HG03108 (cell line): ENCODE measurements at regions not wholly inside any gene's neighbourhood (a gene's known extent, or its start where the extent isn't known, plus 50 kb on each side); places are given as distances from the start of the nearest gene placed in this dataset.

Source experiments
- ATAC-seq: cut with Tn5 transposase; IDR thresholded peaks from one replicate; pipeline ENCODE4 v1.9.1; 2021; ENCODE audit warnings: moderate library complexity; ENCODE audit not compliant: unreplicated experiment

DNA sequence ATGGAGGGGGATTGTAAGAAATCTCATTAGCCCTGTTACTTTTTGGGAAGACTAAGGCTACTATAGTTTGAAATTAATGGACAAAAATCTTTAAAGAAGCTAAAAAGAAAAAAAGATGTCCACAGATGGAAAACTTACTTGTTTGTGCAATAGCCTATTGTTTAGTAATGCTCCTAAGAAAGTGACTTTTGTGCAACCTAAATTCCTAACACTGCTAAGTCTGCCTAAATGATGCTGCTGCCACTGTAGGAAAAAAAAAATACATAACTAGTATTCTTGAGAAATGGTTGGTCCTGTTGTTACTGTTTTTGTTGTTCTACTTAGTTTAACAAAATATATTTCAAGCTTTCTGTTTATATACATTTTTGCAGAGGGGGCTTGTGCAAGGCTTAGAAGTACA, 108.2 kb upstream of the NR3C1 start:
- ATAC-seq: no peak

GRCh38 chr5:143509758-143510221, 106.3 kb upstream of the NR3C1 start:
- peak; percentile 85 for ATAC-seq

DNA sequence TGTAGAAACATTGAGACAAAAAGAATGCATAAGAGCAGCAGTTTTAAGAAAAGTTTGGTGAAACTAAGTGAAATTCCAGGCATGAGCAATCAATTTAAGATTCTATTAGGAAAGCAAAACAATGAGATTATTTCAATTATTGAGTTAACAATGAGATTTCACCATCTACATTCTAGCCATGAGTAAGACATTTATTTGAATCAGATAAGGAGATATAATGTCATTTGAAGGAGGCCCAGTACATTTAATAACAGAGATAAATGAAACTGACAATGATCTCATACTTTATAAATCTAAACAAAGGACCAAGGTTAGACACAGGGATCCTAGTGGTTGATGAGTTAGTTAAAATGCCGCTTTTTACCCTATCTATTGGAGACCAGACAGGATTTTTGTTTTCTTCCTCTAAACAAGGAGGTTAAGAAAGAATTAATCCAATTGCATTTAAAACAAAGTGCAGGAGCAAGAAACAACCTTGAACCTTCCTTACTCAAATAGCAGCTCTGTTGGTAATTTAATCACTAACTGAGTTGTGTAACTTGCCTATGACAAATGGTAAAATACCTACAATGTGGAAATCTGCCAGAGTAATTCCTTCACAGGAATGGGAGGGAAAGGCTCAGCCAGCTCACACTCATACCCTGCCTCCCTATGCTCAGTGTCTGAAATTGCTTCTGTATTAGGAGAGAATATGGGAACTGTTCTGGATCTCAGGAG, 103.5 kb upstream of the NR3C1 start:
- no peak for ATAC-seq

- ATAC-seq: no peak
Measured at GRCh38 chr5:143505934-143506333, 102.4 kb upstream of the NR3C1 start.

DNA sequence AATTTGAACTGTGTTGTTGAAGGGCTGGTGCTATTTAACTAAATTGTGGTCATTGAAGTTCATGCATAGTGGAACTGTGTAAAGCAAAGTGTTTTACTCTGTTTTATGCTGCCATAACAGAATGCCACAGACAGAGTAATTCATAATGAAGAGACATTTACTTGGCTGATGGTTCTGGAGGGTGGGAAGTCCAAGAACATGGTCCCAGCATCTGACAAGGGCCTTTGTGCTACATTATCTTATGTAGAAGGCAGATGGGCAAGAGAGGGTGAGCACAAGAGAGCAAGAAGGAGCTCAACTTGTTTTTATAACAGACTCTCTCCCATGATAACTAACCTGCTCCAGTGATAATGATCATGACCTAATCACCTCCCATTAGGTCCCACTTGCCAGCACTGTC, 101.9 kb upstream of the NR3C1 start:
- no peak for ATAC-seq

DNA sequence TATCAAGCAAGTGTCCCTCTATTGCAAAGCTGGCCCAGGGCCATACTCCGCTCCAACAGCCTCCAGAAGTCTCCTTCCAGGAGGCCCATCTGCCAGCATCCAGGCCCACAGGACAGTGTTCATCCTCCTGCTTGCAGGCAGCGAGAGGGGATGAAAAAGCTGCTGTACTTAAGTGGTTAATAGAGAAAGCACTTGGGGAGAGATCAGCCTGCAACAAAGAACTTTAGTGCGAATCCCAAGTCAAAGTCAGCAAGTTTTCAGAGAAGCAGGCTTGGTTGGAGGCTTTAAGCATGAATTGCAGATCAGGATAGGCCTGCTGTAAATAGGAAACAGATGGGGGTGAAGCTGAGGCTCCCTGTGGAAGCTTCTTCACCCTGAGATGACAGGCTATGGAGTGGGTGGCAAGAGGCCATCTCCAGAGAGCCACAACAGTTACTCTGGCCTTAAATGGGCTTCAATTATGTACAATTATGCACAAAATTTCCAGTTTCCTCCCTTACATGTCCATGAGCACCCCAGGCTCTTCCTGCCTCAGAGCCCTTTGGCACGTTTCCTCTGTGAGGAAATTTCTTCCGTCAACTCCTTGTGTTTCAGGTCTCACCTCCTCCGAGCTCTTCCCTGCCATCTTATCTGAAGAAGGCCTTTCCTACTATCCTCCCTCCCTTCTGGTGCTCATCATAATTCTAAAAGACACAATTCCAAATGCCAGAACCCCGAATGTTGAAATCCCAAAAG, 98.0 kb upstream of the NR3C1 start:
- no peak for ATAC-seq

DNA sequence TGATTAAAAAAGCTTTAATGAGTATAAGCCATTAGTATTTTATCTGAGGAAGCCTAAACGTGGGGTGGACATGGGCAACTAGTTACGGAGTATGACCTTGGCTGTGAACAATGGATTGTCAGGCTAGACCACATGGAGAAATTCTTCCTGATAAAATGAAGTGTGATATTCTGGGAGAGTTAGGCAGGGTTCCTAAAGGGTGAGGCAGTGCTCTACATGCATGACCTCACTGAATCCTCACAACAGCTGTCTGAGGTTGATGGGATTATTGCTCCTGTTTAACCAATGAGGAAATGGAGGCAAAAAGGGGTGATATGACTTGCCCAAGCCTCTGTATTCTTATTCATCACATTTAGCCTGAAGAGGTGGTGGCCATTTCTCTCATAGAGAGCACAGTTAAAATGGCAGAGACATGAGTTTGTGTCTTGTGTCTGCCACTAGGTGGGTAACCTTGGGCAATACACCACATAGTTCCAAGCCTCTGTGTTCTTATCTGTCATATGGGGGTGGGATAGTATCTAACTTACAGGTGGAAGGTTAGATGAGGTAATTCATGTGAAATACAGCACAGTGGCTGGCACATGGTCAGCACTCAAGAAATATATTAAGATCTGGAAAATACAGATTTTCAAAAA, 96.1 kb upstream of the NR3C1 start:
- no peak for ATAC-seq

GRCh38 chr5:143498821-143499220, 95.3 kb upstream of the NR3C1 start:
- ATAC-seq: no peak

DNA sequence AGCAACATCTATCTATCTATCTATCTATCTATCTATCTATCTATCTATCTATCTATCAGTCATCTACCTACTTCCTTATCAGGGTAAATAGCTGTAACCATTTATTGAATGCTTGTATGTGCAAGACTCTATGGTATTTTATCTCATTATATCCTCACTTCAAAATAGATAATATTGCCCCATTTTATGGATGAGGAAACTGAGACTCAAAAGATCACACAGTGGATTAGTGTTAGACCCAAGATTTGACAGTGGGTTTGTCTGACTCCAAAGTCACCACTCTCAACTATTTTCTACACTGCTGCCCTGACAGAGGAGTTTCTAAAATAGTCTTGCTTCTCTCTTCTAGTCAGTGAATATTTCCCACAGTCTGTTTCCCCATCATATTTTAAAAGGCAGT, 94.3 kb upstream of the NR3C1 start:
- no peak for ATAC-seq

DNA sequence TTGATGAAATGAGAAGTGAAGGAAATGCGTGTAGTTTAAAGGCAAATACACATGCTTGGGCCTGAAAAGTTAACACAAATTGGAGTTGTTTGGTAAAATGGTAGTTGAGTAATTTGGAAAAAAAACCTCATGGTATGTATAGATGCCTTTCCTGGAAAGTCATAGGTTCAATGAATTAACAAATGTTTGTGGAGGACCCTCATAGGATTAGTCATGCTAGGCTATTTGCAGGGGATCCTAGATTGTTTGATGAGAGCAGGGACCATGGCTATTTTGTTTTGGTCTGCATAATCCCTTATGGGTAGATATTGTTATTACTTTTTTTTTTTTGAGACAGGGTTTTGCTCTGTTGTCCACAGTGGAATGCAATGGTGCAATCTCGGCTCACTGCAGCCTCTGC, 93.5 kb upstream of the NR3C1 start:
- ATAC-seq: no peak

DNA sequence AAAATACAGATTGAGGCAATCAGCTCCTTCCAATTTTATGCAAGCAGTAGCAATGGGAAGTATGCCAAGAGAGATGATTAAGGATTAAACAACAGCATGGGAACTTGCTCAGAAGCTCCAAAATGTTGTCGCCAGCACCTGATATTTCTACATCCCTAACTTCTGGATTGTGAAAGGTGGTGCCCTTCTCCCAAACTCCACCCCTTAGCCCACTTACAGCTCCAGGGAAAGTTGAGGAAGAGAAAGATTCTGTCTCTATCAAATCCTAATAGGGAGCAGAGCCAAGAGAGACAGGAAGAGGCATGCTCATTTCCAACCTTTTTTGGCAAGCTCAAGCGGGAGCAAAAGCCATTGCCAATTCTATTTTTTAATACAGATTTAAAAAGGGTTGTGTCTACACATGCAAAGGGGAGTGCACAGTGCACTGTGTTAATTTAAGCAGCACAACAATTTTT, 92.4 kb upstream of the NR3C1 start:
- no peak for ATAC-seq

DNA sequence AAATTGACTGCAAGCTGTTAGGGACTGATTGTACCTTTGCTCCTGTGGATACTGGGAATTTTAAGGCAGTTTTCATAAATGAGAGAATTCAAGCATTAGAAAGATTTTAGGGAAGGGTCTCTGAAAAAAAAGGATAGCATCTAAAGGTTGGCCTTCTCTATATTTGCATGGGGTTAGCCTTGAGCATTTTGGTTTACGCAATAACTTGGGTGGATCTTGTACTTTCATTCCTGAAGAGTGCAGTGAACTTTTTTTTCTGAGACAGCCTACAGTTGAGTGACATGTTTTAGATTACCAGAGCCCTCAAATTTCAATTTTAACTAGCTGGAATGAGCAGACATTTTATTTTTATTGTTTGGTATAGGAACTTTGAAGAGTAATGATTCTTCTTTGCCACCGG, 91.6 kb upstream of the NR3C1 start:
- no peak for ATAC-seq

- ATAC-seq: no peak
Measured at GRCh38 chr5:143494595-143494994, 91.1 kb upstream of the NR3C1 start.

GRCh38 chr5:143494162-143494561, 90.7 kb upstream of the NR3C1 start:
- no peak for ATAC-seq

- ATAC-seq: no peak
Measured at GRCh38 chr5:143492783-143493182, 89.3 kb upstream of the NR3C1 start.

GRCh38 chr5:143491646-143492045, 88.2 kb upstream of the NR3C1 start:
- no peak for ATAC-seq

- no peak for ATAC-seq
Measured at GRCh38 chr5:143488381-143488780, 84.9 kb upstream of the NR3C1 start.

DNA sequence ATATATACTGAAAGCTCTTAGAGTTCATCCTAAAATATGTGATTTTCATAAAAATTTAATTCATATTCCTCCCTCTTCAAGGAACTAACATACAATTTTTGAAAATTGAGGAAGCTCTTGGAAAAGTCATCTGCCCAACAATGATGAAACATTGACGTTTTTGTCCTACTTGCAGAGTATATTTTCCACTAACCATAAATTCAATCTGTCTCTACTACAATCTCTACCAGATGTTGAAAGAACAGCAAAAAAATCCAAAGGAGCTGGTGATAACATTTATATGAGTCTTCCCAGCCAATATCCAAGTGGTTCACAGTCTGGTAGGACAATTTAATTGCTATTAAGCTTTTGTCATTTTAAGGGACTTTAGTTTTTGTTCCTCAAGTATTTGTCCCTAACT, 81.1 kb upstream of the NR3C1 start:
- no peak for ATAC-seq

DNA sequence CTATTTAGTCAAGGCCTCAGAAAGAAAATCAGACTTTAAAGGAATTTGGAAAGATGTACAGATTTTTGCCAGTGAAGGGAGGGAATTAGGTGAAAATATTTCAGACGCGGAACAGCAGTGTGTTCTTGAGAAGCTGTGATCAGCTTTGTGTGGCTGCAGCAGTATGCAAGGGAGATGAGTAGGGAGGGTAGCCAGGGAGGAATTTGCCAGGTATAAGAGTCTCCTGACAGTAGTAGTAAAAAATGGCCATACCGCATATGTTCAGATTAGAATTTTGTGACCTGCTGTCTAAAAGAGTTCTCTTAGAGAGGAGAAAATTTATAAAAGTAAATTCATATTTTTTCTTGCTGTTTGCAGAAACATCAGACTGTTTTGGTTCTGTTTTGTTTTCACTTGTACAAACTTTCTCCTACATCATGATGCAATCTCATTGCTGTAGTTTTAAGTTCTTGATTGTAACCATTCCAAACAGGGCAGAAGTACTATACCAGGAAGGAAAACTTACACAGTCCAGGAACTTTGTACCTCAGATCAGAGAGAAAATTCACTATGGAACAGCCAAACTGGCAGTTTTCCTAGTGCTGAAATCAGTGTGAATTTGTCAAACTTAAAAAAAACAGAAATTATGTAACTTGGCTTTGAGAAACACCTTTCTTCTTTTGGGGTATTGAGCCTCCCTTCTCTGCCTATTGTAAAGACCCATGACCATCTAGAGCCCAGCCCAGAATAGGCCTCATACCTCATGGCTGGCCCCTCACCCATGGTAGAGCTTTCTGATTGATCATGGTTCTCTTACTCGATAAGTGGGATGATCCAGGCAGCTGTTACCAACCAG, 78.4 kb upstream of the NR3C1 start:
- ATAC-seq: no peak

- no peak for ATAC-seq
Measured at GRCh38 chr5:143480001-143480400, 76.5 kb upstream of the NR3C1 start.

DNA sequence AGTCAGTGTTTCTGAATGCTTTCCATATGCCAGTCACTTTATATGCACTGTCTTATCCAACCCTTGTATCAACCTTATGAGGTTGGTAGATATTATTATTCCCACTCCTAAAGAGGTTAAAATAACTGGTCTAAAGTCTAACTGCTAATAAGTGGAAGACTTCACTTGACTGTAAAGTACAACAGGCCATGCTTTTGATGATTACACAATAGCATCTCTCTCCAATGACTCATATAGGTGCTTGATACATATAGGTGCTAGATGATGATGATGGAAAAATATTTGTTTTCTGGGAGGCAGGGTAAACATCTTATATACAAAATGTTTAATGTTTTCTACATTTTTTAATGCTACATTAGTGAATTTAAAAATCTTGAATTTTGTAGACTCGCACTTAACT, 75.9 kb upstream of the NR3C1 start:
- ATAC-seq: no peak
